ENCODE measurements at regions not wholly inside any gene's neighbourhood (a gene's known extent, or its start where the extent isn't known, plus 50 kb on each side); places are given as distances from the start of the nearest gene placed in this dataset.

DNA sequence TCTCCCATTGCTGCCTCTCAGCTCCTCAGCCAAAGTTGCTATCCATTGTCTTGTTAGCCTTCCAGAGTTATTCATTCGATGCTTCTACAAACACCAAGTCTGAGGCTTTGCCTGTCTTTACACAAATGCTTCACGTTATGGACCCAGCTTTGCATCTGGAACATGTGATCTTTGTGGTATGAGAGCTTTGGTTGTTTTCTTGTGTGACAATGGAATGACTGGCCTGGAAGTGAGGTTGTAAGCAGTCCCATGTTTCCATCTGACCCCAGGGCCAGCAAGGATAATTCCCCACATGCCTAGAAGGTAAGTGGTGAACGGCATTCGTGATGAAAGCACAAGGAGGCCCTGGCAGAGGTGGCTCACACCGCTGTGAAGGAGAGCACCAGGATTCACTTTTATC is 866.7 kb upstream of the TMEM132C start:
- no peak for TF ChIP-seq RAD21 (IDR thresholded peaks at IDR 0.05; ENCODE audit: low read depth)
- TF ChIP-seq REST (IDR thresholded peaks at IDR 0.05; ENCODE audit: low read depth): no peak
- no peak for TF ChIP-seq ZBTB7A (IDR thresholded peaks at IDR 0.05; ENCODE audit: low read depth)
- TF ChIP-seq EGR1 (IDR thresholded peaks at IDR 0.05): no peak
- no peak for TF ChIP-seq CREB1 (IDR thresholded peaks at IDR 0.05; ENCODE audit: low read depth)
- no peak for TF ChIP-seq YY1 (IDR thresholded peaks at IDR 0.05; ENCODE audit: low read depth)
